Stimulated activated CD4-positive, alpha-beta T cell treated with anti-CD3 and anti-CD28 coated beads, Interleukin-15, amount 100 ng/mL, for 48 hours (primary cell): ENCODE measurements at regions not wholly inside any gene's neighbourhood (a gene's known extent, or its start where the extent isn't known, plus 50 kb on each side); places are given as distances from the start of the nearest gene placed in this dataset.

Source experiments
- DNase-seq, 2 donors: peaks; one replicate each; pipeline ENCODE4 v3.0.0-alpha.2; 2020; ENCODE audit warnings: low read depth in 2 of 2

DNA sequence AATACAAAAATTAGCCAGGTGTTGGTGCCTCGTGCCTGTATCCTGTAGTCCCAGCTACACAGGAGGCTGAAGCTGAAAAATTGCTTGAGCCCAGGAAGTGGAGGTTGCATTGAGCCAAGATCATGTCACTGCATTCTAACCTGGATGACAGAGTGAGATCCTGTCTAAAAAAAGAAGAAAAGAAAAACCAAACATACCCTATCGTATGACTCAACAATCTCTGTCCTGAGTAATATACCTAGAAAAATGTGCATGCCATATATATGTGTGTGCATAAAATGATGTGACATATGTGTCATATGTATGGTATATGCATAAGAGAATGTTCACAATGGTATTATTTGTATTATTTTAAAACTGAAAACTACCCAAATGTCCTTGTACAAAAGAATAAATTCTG lies 261.5 kb upstream of the CLEC14A start:
- DNase-seq, result no peak

DNA sequence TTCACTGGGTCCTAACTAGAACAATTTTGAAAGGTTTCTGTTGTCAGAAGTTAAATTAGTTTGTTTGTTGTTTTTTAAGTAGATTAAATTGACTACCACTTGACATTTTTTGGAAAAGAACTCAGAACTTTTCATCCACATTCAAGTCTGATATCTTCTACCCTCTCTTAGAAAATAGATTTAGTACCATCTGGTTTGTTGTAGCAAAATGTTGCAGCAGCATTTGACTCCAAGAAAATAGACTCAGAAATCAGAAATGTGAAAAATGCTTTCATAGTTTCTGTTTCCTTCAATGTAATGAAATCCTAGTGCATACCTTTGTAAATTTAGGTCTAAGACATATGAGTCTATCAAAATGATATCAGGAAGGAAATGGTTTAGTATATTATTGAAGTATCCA lies 256.3 kb upstream of the CLEC14A start:
- no peak for DNase-seq

DNA sequence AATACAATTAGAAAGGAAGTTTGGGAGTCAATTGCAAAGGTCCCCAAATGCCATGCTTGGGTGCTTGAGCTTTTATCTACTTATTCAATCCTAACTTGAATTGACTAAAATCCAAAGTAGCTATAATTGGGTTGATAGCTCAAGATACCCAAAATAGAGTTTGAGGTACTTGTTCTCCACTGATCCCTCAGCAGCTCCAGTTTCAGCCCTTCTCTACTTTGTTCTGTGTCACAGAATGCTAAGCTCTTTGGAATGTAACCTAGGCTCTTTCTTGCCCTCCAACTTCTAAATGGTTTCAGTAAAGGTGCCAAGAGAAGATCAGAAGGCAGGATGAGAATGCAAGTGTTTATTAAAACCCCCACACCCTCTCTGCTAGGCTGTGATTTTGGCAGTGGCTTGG lies 251.4 kb upstream of the CLEC14A start:
- DNase-seq, result no peak

DNA sequence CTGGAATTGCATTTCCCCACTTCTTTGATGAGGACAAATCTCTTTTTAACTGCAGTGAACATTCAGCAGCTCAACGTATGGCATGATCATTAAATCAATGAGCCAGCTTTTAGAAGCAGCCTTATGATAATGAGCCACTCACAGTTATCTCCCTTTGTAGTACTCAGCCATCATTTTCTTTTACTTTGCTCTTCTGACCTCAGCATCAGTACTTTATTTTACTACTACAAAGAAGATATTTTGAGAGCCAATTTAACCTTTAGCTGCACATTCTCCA lies 250.0 kb upstream of the CLEC14A start:
- DNase-seq, result no peak

DNA sequence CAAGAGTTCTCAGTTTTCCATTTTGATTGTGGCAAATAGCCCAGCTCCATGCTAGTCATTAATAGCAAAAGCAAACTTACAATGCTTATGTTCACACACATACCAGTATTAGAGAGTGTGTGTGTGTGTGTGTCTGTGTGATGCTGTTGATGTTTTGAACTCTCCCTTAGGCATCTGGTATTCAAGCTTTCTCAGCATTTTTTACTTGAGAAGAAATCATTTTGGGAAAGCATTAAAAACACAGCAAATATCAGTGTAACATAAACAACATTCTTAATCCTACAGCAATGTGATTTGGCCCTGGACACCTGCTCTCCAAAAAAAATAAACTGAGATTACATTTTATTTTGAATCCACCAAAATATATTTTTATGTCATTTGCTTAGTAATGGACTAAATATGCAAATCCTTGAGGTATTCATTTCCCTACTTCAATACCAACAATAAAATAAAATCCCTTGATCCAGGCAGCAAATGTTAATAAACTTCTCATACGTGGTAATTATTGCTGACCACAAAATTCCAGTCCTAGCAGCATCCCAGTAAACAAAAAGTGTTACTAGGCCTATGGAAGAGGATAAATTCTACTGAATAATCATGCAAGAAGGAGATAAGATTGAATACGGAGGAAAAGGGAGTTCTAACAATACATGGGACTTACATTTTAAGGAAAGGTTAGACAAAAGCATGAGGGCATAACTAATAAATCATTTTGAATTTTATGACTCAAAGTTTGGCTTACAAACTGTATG lies 249.5 kb upstream of the CLEC14A start:
- no peak for DNase-seq

DNA sequence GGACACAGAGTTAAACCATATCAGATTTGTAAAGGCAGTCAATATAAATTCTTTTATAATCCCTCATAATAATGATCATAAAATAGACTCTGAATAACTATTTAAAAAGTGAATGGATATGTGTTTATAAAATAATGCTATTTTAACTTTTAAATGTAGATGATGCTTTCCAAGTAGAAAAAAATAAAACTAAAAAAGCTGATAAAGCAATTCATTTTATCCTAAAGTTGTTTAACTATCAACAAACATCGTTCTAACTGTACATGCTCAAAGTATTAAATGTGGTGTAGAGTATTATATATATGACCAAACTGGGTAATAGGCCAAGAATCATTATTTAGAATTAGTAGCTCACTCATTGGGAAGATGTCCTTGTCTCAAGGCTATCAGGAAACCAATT lies 248.3 kb upstream of the CLEC14A start:
- no peak for DNase-seq

DNA sequence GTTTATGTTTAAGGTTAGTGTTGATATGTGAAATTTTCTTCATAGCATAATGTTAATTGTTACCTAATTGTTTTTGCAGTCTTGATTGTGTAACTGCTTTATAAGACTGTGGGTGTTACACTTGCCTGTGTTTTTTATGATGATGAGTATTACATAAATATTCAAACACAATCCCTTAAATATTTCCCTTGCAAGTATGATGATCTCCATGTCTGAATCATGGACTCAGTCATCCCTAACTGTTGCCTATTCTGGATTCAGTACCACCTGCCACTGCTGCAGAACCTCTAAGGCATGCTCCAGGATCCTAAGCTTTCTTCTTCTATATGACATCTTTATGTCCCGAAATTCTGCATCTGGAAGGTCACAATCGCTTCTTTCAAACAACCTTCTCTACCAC lies 246.3 kb upstream of the CLEC14A start:
- DNase-seq, result no peak

DNA sequence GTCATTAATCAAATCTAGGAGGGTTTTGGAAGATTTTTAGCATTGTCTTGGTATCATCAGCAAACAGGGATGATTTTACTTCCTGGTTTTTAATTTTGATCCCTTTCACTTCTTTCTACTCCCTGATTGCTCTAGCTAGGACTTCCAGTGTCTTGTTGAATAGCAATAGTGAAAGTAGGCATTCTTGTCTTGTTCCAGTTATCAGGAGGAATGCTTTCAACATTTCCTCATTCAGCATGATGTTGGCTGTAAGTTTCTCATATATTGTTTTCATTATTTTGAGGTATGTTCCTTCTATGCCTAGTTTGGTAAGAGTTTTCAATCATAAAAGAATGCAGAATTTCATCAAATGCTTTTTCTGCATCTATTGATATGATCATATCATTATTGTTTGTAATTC lies 244.2 kb upstream of the CLEC14A start:
- no peak for DNase-seq

DNA sequence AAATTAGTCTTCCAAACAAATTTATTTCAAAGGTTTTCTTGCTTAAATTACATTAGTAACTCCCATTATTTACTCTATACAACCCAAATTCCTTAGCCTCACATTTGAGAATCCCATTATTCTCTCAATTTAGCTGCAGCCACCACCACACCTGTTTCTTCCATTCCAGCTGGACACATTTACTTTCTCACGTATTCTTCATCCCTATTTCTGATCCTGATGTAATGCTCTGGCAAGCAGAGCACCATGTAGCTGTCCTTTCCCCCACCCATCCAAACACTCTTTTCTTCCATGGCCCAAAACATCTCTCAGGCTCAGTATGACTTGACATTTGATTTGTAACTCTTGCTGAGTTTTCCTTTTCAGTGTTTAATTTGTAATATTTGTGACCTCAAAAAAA lies 240.2 kb upstream of the CLEC14A start:
- DNase-seq, result no peak

DNA sequence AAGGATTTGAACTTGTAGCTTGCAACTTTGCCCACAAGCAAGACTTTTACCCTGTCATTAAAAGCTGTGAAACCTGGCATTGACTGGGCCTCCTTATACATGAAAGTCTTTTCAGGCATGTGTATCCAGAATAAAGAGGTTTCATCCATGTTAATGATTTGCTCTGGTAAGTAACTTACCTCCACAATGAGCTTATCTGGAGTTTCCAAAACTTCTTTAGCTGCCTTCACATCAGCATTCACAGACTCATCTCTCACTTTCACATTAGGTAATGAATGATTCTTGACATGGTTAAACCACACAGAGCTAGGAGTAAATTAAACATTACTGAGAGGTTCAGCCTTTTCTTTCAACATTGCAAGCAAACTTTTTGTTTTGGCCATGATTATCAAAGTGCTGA lies 234.4 kb upstream of the CLEC14A start:
- DNase-seq, result no peak

DNA sequence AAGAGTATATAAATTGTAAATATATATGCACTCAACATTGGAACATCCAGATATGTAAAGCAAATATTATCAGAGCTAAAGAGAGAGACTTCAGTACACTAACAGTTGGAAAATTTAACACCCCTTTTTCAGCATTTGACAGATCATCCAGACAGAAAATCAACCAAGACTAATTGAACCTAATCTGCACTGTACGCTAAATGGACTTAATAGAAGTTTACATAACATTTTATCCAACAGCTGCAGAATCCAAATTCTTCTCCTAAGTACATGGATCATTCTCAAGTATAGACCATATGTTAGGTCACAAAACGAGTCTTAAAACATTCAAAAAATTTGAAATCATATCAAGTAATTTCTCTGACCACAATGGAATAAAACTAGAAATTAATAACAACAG lies 229.1 kb upstream of the CLEC14A start:
- no peak for DNase-seq

DNA sequence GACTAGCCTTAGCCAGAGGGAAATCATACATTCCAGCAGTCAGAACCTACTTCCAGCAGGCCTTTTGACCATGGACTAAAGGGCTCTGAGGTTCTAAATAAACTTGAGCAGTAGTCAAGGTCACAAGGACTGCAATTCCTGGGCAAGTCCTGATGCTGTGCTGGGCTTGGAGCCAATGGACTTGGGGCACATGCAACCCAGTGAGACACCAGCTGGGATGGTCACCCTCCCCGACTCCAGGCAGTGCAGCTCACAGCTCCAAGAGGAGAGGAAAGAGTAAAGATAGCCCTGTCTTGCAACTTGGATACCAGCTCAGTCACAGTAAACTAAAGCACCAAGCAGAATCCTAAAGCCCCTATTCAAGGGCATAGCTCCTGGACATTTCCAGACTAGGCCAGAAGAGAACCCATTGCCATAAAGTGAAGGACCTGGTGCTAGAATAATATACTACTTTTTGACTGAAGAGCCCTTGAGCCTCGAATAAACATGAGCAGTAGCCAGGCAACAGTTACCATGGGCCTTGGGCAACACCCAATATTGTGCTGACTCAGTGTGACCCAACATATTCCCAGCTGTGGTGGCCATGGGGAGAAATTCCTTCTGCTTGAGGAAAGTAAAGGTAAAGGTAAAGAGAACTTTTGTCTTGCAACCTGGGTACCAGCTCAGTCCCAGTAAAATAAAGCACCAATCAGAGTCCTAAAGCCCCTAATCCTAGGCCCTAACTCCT lies 226.2 kb upstream of the CLEC14A start:
- no peak for DNase-seq

DNA sequence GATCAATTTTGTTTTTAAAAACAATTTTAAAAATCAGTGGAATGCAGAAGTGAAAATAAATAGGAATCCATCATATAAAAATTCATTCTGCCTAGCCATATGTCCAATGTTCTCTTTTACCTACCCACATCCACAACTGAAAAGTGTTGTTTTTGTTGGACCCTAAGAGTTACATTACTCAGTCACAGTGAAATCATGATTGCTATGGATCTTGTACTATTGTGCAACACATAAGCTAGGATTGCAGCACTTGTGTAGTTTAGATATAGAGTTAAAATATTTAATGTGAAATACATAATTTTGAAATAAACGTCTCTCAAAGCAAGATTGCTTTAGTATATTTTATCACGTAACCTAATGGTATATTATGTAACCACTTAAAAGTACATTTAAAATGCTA lies 213.3 kb upstream of the CLEC14A start:
- no peak for DNase-seq

DNA sequence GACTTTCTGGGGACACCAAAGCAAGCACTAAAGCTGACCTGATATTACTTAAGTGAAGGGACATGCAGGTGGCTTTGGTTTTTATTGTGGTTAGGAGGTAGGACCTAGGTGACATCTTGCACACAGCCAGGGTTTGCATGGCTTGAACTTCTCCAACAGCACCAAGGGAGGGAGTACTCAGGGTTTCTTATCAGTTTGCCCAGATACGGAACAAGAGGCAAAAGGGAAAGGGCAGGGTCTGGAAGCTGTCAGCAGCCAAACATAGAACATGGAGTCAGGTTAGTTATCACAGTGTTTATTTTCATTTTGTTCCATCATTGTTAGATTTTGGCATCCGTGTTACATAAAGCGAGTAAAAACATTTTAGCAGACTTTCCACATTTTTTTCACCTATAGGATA lies 186.3 kb upstream of the CLEC14A start:
- DNase-seq, result no peak

DNA sequence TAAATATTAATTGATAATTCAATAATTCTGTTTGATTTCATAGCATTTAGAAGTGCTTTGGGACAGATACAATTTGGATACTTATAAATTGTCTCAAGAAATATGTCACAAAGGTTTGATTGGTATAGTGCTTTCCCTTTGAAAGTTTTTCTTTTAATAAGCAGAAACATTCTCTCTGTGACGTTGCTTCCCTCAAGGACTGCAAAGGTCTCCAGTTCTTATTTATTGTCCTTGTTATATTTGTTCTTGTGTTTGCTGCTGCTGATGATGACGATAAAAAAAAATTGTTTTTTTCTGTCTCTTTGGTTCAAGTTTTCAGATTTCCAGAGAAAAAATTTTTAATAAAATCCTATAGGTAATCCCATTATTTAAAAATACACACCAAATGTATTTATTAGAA lies 176.3 kb upstream of the CLEC14A start:
- DNase-seq, result no peak

DNA sequence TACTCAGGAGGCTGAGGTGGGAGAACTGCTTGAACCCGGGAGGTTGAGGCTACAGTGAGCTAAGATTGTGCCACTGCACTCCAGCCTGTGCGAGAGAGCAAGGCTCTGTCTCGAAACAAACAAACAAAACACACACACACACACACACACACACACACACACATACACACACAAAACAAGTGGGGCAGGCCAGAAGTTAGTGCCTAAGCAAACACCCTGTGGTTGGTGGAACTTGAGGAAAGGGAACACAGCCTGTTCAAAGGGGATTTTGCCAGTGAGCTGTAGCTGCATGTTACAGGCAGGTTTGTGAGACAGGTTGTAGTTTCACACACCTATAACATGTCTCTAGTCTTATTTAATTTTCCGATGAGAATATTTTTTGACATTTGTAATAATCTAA lies 175.3 kb upstream of the CLEC14A start:
- DNase-seq, result no peak

DNA sequence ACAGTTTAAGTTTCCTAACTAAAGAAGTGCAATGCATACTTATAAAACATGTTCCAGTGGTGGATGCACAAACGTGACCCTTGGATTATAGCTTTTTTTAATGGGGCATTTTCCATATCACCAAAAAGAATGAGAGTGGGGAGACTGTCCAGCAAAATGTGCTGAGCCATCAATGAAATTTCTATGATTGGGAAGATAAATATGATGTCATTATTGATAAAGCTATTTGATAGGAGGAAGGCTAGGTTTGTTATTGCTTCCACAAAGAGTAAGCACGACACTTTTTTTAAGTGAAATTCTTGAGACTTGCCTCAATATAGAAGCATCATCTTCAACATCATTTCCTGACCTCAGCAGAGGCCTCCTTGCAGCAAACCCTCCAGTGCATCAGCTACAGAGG lies 174.6 kb upstream of the CLEC14A start:
- DNase-seq, result no peak

DNA sequence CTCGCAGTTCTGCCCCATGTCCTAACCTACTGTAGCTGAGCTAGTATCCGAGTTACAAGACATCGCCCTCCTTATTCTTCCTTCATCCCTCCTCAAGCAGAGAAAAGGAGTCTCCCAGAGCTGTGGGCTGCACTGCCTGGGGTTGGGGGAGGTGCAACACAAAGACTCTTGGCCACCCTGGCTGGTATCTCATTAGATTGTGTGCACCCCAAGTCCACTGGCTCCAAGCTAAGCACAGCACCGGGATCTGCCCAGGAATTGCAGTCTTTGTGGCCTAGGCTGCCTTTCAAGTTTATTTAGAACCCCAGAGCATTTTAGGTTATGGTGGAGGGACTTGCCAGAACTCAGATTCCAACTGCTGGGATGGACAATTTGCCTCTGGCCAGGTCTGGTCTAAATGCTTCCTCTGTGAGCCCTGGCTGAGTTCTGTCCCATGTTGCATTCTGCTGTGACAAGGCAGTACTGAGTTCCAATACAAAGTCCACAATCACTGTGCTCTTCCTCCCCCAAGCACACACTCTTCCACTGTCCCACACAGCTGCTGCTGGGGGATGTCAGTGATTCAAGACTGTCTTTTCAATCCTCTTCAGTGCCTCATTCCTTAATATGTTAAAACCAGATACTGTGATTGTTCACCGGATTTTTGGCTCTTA lies 169.6 kb upstream of the CLEC14A start:
- DNase-seq, result no peak

DNA sequence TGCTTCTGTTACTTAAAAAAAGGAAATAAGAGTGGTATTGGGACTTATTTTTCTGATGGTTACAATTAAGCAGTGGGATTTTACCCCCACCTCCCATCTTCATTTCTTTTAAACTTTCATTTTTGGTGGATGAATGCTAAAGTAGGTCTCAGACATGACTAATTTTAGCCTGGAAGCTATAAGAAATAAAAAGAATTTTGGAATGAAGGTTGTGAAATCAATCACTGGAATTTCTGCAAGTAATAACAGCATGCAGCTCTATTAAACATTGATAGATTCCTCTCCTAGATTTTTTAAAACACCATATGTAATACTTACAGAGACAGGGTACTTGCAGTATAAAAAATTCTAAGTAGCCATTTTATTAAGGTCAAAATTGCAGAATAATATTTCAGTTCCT lies 164.2 kb upstream of the CLEC14A start:
- DNase-seq, result no peak

DNA sequence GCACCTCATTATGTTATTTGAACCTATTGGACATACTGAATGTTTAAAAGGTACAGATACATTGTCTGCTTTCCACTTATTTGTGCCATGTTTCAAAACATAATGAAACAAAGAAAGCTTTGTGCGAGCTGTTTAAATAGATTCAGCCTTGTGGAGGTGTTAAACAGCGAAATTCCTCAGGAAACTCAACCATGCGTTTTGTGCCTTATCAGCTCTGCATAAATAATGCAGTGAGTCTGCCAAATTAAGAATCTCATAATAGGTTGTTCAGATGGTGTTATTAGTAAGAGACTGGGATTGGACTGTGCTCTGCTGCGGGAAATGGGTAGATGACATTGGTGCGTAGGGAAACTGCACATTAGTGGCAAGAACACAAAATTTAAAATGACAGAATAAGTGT lies 163.7 kb upstream of the CLEC14A start:
- DNase-seq, result no peak

DNA sequence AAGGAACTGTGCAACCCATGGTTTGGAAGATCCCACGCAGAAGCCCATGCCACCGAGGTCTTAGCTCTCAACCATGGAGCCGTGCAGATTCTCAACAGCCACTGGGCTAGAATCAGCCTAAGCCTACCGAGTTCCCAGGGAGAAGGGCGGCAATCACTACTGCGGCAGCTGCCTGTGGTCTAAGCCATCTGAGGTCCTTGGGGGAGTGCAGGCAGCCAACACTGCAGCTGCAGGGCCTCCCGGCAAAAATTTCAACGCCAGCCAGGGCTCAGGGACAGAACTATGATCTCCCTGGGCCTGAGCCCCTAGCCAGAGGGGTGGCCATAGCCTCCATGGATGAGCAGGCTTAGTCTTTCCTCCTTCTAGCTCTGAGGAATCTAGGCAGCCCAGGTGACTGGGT lies 156.8 kb upstream of the CLEC14A start:
- no peak for DNase-seq

DNA sequence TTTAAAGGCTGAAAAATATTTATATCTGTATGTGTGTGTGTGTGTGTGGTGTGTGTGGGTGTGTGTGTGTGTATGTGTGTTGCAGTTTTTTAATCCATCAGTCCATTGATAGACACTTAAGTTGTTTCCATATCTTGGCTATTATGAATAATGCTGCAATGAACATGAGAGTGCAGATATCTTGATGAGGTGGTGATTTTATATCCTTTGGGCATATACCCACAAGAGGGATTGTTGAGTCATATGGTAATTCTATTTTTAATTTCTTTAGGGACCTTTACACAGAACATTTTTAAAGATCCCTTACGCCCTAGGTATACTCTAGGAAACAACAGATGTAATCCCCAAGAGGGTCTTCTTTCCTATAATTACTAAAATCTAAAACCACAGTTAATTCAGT lies 154.5 kb upstream of the CLEC14A start:
- DNase-seq, result no peak

DNA sequence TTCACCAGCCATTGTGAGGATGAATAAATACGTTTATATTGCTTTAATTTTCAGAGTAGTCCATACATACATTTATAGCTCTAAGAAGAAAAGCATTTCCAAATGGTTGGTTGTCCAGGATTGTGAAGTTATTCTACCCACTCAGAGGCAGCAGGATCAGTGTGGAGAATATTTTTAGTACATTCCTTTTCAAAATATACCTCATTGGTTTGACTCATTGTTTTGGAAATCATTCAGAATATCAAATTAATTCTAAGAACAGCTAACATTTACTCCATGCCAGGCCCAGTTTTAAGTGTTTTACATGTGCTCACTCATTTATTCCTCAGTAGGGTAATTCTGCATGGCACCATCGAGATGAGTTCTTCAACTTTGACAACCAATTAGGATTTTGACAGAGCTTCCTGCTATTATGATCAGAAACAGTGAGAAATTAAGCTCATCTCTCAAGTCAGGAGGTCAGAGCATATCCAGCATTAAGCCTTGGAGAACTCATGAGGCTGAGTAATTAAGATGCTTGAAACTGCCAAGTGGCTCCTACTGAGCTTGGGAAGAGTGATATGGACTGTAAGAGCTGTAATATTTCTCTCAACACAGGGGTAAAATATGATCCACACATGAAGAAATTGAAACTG lies 153.3 kb upstream of the CLEC14A start:
- DNase-seq, result no peak
